GM12873 (cell line): ENCODE measurements at regions not wholly inside any gene's neighbourhood (a gene's known extent, or its start where the extent isn't known, plus 50 kb on each side); places are given as distances from the start of the nearest gene placed in this dataset.

Experiments
- TF ChIP-seq, protein P1 (sequence below): IDR thresholded peaks from 2 replicates; pipeline ENCODE4 v1.5.1; 2012; ENCODE audit warnings: low read depth, mild to moderate bottlenecking, moderate library complexity, low read length, control low read depth; ENCODE audit not compliant: insufficient read depth; ENCODE audit errors: missing control alignments

DNA sequence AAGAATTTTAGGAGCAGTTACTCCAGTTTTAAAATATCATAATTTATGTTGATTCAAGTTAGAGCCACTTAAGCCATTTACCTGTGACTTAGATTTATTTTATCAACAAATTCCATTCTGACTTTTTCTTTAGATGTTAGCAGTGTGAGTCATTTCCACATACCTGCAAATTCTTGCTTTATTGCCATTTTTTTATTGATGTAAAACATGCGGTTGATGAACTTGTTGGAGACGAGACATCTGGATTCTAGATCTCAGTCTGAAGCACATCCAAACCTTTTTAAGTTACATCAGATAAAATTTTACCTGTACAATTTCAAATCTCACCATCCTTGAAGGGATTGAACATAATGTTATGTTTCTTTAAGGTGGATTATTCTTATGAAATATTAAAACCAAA, 240.9 kb downstream of the IRX1 start:
- TF ChIP-seq, protein P1, sequence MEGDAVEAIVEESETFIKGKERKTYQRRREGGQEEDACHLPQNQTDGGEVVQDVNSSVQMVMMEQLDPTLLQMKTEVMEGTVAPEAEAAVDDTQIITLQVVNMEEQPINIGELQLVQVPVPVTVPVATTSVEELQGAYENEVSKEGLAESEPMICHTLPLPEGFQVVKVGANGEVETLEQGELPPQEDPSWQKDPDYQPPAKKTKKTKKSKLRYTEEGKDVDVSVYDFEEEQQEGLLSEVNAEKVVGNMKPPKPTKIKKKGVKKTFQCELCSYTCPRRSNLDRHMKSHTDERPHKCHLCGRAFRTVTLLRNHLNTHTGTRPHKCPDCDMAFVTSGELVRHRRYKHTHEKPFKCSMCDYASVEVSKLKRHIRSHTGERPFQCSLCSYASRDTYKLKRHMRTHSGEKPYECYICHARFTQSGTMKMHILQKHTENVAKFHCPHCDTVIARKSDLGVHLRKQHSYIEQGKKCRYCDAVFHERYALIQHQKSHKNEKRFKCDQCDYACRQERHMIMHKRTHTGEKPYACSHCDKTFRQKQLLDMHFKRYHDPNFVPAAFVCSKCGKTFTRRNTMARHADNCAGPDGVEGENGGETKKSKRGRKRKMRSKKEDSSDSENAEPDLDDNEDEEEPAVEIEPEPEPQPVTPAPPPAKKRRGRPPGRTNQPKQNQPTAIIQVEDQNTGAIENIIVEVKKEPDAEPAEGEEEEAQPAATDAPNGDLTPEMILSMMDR = no peak

DNA sequence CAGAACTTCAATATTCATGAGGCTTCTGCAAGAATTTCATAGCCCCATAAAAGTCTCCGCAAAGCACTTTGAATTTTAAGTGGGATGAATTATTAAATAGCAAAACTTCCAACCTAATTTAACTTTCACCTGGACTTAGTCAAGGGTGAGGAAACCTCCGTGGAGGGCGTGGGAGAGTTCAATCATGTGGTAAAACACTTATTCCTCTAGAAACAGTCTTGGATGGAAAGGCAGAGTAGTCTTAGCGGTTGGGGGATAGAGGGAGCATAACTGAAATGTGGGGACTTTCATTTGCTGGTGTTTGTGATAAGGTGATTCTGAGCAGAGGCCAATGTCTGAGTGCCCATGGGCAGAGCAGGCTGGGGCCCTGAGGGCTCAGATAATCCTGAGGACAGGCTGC, 241.9 kb downstream of the IRX1 start:
- TF ChIP-seq, protein P1 = no peak

DNA sequence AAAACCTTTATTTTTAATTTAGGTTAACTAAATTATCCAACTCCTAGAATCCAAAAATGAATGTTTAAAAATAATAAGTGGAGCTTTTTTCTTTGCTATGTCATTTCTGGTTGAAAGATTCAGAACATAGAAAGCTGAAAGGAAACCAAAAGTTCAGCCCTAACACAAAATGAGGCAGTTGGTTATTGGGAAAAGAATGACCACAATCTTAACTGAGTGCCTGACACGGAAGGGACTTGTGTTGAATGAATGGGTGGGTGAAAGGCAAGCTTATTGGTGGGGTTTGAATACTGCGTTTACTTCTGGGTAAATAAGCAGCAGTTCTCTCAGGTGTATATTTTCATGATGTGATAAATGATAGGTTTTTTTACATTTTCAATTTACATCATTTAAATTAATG, 243.5 kb downstream of the IRX1 start:
- TF ChIP-seq, protein P1 = no peak

DNA sequence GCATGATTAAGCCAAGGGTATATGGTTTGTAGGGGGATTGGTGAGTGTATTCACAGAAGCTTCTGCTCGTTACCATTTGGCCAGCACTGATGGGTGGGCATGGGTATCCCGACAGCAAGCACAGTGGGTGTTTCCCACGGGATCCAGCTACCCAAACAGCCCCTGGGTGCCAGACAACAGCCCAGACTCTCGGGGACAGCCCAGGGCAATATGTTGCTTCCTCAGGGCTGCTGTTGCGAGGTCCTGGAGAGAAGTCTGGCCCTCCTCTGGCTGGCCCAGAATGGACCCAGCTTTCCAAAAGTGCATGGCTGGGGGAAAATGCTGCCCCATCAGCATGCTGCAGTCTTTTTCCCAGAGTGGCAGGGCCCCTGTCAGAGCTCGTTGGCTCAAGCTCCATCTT, 247.0 kb downstream of the IRX1 start:
- TF ChIP-seq, protein P1 = no peak

DNA sequence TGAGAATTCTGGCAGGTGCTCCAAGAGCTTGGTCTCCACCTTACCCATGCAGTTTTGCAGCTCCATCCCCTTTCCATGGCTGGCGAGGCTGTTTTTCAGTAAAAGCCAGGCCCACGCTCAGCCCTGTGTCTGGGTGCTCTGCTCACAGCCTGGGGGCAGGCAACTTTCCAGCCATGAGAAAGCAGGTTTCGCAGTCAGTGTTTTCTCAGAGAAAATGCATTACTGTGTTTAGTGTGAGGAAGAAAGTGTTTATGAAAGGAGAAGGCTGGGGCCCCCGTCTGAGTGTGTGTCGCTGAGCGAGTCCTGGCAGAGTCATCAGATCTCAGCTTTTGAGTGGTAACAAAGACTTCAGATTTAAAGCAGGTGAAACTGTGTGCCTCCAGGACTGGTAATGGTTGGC, 248.1 kb downstream of the IRX1 start:
- TF ChIP-seq, protein P1 = no peak

DNA sequence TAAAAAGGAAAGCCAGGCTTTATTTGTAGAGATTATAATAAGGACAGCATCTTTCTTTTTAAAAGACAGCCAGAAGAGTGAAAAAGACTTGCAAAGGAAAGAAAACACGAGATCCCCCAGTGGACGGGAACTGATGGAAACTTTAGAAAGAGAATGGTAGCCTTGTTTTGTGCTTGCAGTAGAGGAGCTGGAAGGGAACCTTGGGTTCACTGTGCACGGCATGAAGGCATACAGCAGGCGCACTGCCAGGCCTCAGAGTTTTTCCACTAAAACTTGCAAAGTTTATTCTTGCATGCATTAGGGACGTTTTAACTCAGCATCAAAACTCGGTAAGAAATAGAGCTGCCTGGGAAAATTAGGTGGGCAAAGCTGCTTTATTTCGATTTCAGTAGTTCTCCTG, 248.6 kb downstream of the IRX1 start:
- TF ChIP-seq, protein P1 = no peak

DNA sequence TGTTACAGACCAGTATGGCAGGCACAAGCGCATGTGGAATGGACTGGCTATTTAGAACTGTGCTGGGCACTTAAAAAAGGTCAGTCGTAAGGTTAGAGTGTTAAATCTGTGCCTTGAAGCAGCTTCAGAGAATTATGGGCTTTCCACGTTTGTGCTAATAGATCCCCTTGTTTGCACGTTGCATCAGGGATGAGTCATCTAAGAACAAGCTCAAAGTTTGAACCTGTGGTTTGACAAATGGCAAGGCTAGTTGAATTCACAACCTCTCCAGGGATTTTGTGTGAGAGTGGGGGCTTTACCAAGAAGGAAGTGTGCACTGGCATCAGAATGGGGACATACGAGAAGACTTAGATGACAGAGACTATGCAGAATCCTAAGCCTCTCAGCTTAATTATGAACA, 249.6 kb downstream of the IRX1 start:
- TF ChIP-seq, protein P1 = no peak
